ENCODE measurements at regions not wholly inside any gene's neighbourhood (a gene's known extent, or its start where the extent isn't known, plus 50 kb on each side); places are given as distances from the start of the nearest gene placed in this dataset.

- no peak for DNase-seq (ENCODE audit: low read depth in 1 of 2, low spot score in 1 of 2)
- no peaks in the 10 kb centered on the region for H3K27me3 ChIP-seq (ENCODE audit: insufficient read depth, poor library complexity, severe bottlenecking)
- H3K27ac ChIP-seq (replicated peaks), result no peak overlapping the region
- no peak overlapping the region for H3K4me3 ChIP-seq (replicated peaks; ENCODE audit: insufficient read depth, low read length)
- TF ChIP-seq CTCF (IDR thresholded peaks at IDR 0.05; ENCODE audit: insufficient read depth, low read length) (no peak), REST (IDR thresholded peaks at IDR 0.05; ENCODE audit: insufficient replicate concordance, low read depth) (no peak), SPI1 (IDR thresholded peaks at IDR 0.05; ENCODE audit: borderline replicate concordance, low read depth) (no peak), POLR2AphosphoS5 (IDR thresholded peaks at IDR 0.05; ENCODE audit: low read depth) (no peak), GABPA (IDR thresholded peaks at IDR 0.05; ENCODE audit: low read depth) (no peak)
Observed at GRCh38 chr5:75916144-75916543, 167.0 kb upstream of the SV2C start.

GRCh38 chr5:75909223-75909622, 174.0 kb upstream of the SV2C start:
- DNase-seq (ENCODE audit: low read depth in 1 of 2, low spot score in 1 of 2), result no peak
- no peaks in the 10 kb centered on the region for H3K27me3 ChIP-seq (ENCODE audit: insufficient read depth, poor library complexity, severe bottlenecking)
- H3K4me3 ChIP-seq (replicated peaks; ENCODE audit: insufficient read depth, low read length), result no peak overlapping the region
- TF ChIP-seq POLR2AphosphoS5 (IDR thresholded peaks at IDR 0.05; ENCODE audit: low read depth) (no peak), REST (IDR thresholded peaks at IDR 0.05; ENCODE audit: insufficient replicate concordance, low read depth) (no peak), CTCF (IDR thresholded peaks at IDR 0.05; ENCODE audit: insufficient read depth, low read length) (no peak), GABPA (IDR thresholded peaks at IDR 0.05; ENCODE audit: low read depth) (no peak), SPI1 (IDR thresholded peaks at IDR 0.05; ENCODE audit: borderline replicate concordance, low read depth) (no peak)
- no peak overlapping the region for H3K27ac ChIP-seq (replicated peaks)

- DNase-seq (ENCODE audit: low read depth in 1 of 2, low spot score in 1 of 2), result no peak
- H3K27me3 ChIP-seq (ENCODE audit: insufficient read depth, poor library complexity, severe bottlenecking), result no peaks in the 10 kb centered on the region
- H3K27ac ChIP-seq (replicated peaks), result no peak overlapping the region
- H3K4me3 ChIP-seq (replicated peaks; ENCODE audit: insufficient read depth, low read length), result no peak overlapping the region
- TF ChIP-seq POLR2AphosphoS5 (IDR thresholded peaks at IDR 0.05; ENCODE audit: low read depth), result no peak
- no peak for TF ChIP-seq REST (IDR thresholded peaks at IDR 0.05; ENCODE audit: insufficient replicate concordance, low read depth)
- no peak for TF ChIP-seq SPI1 (IDR thresholded peaks at IDR 0.05; ENCODE audit: borderline replicate concordance, low read depth)
- TF ChIP-seq GABPA (IDR thresholded peaks at IDR 0.05; ENCODE audit: low read depth), result no peak
- no peak for TF ChIP-seq CTCF (IDR thresholded peaks at IDR 0.05; ENCODE audit: insufficient read depth, low read length)
Observed at GRCh38 chr5:75907651-75908050, 175.5 kb upstream of the SV2C start.

Data from HL-60 (cell line).